Ascending aorta (tissue), 2 donors: ENCODE measurements at regions not wholly inside any gene's neighbourhood (a gene's known extent, or its start where the extent isn't known, plus 50 kb on each side); places are given as distances from the start of the nearest gene placed in this dataset.

Source experiments
- DNase-seq, 2 donors: peaks; one replicate each; pipeline ENCODE4 v3.0.0-alpha.2; 2019; ENCODE audit warnings: low spot score in 2 of 2
- H3K27ac ChIP-seq, 2 donors: fragments of 200-600 bp; sonication (generic); one replicate each; pipeline ENCODE4 v1.5.1; 2016 to 2017; ENCODE audit warnings: mild to moderate bottlenecking in 1 of 2
- H3K27me3 ChIP-seq: fragments of 200-600 bp; sonication (generic); one replicate; pipeline ENCODE4 v1.5.1; 2017
- H3K36me3 ChIP-seq, 2 donors: fragments of 200-600 bp; sonication (generic); one replicate each; pipeline ENCODE4 v1.5.1; 2016
- H3K4me1 ChIP-seq, 2 donors: fragments of 200-600 bp; sonication (generic); one replicate each; pipeline ENCODE4 v1.5.1; 2016 to 2017; ENCODE audit warnings: mild to moderate bottlenecking in 1 of 2
- H3K4me3 ChIP-seq, 2 donors: fragments of 200-600 bp; sonication (generic); one replicate each; pipeline ENCODE4 v1.5.1; 2016 to 2017; ENCODE audit warnings: mild to moderate bottlenecking in 1 of 2
- H3K9me3 ChIP-seq, 2 donors: fragments of 200-600 bp; sonication (generic); one replicate each; pipeline ENCODE4 v1.5.1; 2016
- intact Hi-C: fragments of 100-400 bp; cut with DNase I; formaldehyde crosslinking; loops from one replicate; pipeline ENCODE4 v1.15.1; 2023
- TF ChIP-seq, protein P1 (sequence below), 3 experiments: fragments of 200-600 bp in 2 of 3; fragments of 450-650 bp in 1 of 3; sonication (generic) in 2 of 3; IDR thresholded peaks; one replicate each; pipeline ENCODE4 v1.5.1; 2016 to 2019; ENCODE audit warnings: antibody characterized with exemption in 3 of 3, mild to moderate bottlenecking in 1 of 3, moderate library complexity in 1 of 3

- intact Hi-C loops = no loop called here
- no peaks in the 10 kb centered on the region for H3K9me3 ChIP-seq
- DNase-seq = no peak
- H3K27me3 ChIP-seq = no peaks in the 10 kb centered on the region
- H3K27ac ChIP-seq = no peak overlapping the region
- TF ChIP-seq, protein P1, sequence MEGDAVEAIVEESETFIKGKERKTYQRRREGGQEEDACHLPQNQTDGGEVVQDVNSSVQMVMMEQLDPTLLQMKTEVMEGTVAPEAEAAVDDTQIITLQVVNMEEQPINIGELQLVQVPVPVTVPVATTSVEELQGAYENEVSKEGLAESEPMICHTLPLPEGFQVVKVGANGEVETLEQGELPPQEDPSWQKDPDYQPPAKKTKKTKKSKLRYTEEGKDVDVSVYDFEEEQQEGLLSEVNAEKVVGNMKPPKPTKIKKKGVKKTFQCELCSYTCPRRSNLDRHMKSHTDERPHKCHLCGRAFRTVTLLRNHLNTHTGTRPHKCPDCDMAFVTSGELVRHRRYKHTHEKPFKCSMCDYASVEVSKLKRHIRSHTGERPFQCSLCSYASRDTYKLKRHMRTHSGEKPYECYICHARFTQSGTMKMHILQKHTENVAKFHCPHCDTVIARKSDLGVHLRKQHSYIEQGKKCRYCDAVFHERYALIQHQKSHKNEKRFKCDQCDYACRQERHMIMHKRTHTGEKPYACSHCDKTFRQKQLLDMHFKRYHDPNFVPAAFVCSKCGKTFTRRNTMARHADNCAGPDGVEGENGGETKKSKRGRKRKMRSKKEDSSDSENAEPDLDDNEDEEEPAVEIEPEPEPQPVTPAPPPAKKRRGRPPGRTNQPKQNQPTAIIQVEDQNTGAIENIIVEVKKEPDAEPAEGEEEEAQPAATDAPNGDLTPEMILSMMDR (IDR thresholded peaks at IDR 0.05) = no peak
- no peak overlapping the region for H3K4me3 ChIP-seq
- peaks cover 0 to 4% of the 10 kb centered on the region in 2 donors for H3K4me1 ChIP-seq
- H3K36me3 ChIP-seq = no peaks in the 10 kb centered on the region
These were observed 287.9 kb upstream of the FMN2 start for GRCh38 chr1:239803781-239804180.

- intact Hi-C loops = no loop called here
- H3K4me1 ChIP-seq = peaks cover 0 to 4% of the 10 kb centered on the region in 2 donors
- no peaks in the 10 kb centered on the region for H3K9me3 ChIP-seq
- H3K27me3 ChIP-seq = no peaks in the 10 kb centered on the region
- no peak overlapping the region for H3K4me3 ChIP-seq
- TF ChIP-seq, protein P1 (IDR thresholded peaks at IDR 0.05) = no peak
- H3K27ac ChIP-seq = no peak overlapping the region
- DNase-seq = no peak
- no peaks in the 10 kb centered on the region for H3K36me3 ChIP-seq
These were observed 287.4 kb upstream of the FMN2 start for GRCh38 chr1:239804266-239804665.

DNA sequence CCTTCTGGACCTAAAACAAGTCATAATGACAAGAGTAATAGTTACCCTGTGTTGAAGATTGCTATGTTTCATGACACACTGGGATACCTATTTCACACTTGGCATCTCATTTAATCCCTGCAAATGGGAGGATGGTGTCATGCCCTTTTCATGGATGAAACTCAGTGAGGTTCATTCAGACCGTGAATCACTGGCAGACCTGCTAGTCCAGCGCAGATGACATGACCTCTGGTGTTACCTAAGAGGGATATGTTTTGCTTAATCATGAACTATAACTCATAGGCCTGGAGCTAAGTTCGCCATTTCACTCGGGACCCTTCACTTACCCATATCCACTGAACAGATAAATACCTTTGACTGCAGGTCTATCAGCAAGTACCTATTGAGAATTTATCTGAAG is 286.6 kb upstream of the FMN2 start:
- no peak overlapping the region for H3K27ac ChIP-seq
- intact Hi-C loops = no loop called here
- TF ChIP-seq, protein P1 (IDR thresholded peaks at IDR 0.05) = no peak
- H3K4me1 ChIP-seq = peaks cover 0 to 4% of the 10 kb centered on the region in 2 donors
- H3K36me3 ChIP-seq = no peaks in the 10 kb centered on the region
- H3K4me3 ChIP-seq = no peak overlapping the region
- DNase-seq = no peak
- no peaks in the 10 kb centered on the region for H3K9me3 ChIP-seq
- no peaks in the 10 kb centered on the region for H3K27me3 ChIP-seq

GRCh38 chr1:239805851-239806772 is 285.6 kb upstream of the FMN2 start:
- intact Hi-C loops = no loop called here
- no peak for DNase-seq
- no peaks in the 10 kb centered on the region for H3K36me3 ChIP-seq
- no peaks in the 10 kb centered on the region for H3K27me3 ChIP-seq
- H3K9me3 ChIP-seq = no peaks in the 10 kb centered on the region
- H3K4me3 ChIP-seq = peak overlapping the region in 1 of 2 donors; percentile 45
- TF ChIP-seq, protein P1 (IDR thresholded peaks at IDR 0.05) = no peak
- peak overlapping the region; percentile 6 to 26 for H3K27ac ChIP-seq
- H3K4me1 ChIP-seq = peaks cover 0 to 4% of the 10 kb centered on the region in 2 donors

DNA sequence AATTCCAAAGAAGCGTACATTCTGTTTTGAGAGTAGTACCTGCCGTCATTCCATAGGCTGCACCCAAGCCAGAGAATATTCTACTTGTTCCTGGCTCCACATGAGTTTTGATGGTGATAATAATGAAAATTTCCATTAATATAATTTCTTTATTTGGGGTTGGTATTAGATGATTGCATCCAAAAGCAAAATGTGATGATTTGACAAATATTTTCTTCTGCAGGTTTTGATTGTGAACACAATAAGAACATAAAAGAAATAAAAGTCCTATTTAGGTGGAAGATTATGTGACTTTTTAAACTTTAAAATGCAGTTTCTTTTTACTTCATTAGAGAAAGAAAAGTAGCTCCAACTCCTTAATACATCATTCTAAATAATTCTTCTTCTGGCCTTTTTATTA is 284.8 kb upstream of the FMN2 start:
- TF ChIP-seq, protein P1 (IDR thresholded peaks at IDR 0.05) = no peak
- no peaks in the 10 kb centered on the region for H3K27me3 ChIP-seq
- peaks cover 0 to 4% of the 10 kb centered on the region in 2 donors for H3K4me1 ChIP-seq
- no peak for DNase-seq
- H3K36me3 ChIP-seq = no peaks in the 10 kb centered on the region
- intact Hi-C loops = no loop called here
- H3K27ac ChIP-seq = no peak overlapping the region
- H3K9me3 ChIP-seq = no peaks in the 10 kb centered on the region
- H3K4me3 ChIP-seq = no peak overlapping the region
